Endothelial cell of umbilical vein (primary cell): ENCODE measurements at regions not wholly inside any gene's neighbourhood (a gene's known extent, or its start where the extent isn't known, plus 50 kb on each side); places are given as distances from the start of the nearest gene placed in this dataset.

Experiments
- BruUV-seq: library from RNA; stranded (reverse); fragments of 400-500 nt; replicated peaks from 2 replicates; lab custom pipeline; 2021; lab: Mats Ljungman, UMichigan
- CTCF ChIA-PET: fragments of 300-600, 350-600 bp; sonication (Branson Sonifier 250); formaldehyde crosslinking; loops from one replicate; lab custom pipeline; 2021; ENCODE audit warnings: antibody characterized with exemption, inconsistent platforms; lab: Charles Lee
- POLR2A ChIA-PET: fragments of 300-600, 350-600 bp; sonication (Branson Sonifier 250); formaldehyde crosslinking; loops from one replicate; lab custom pipeline; 2021; ENCODE audit warnings: antibody characterized with exemption, inconsistent platforms; lab: Charles Lee
- DNase-seq: peaks from one replicate; pipeline ENCODE4 v3.0.0-alpha.2; 2011; ENCODE audit warnings: low read depth, low spot score
- FAIRE-seq: peaks from 2 replicates; lab custom pipeline; 2011; peaks lifted over from hg19 to GRCh38; lab: Jason Lieb, UNC
- H2AFZ ChIP-seq: 2 replicates; pipeline ENCODE4 v1.6.0; 2012; ENCODE audit warnings: low read depth, low read length, control low read depth, inconsistent platforms
- H3K27ac ChIP-seq: 2 replicates; pipeline ENCODE4 v1.5.1; 2011; ENCODE audit warnings: low read depth, mild to moderate bottlenecking, control low read depth, low read length, moderate library complexity; ENCODE audit not compliant: insufficient read depth
- H3K27me3 ChIP-seq, 2 experiments: 2 replicates each; pipeline versions ENCODE4 v1.6.0 to v1.6.1; 2011; ENCODE audit warnings: low read length in 2 of 2, mixed read lengths in 1 of 2; ENCODE audit not compliant: control insufficient read depth in 2 of 2, insufficient read depth in 2 of 2
- H3K36me3 ChIP-seq, 2 experiments: 2 replicates in 1 of 2; 3 replicates in 1 of 2; pipeline ENCODE4 v1.5.1; 2011; ENCODE audit warnings: low read length in 2 of 2, mild to moderate bottlenecking in 1 of 2, moderate library complexity in 1 of 2; ENCODE audit not compliant: control insufficient read depth in 2 of 2, insufficient read depth in 2 of 2; ENCODE audit errors: extremely low read depth in 1 of 2
- H3K4me1 ChIP-seq: 3 replicates; pipeline ENCODE4 v1.5.1; 2011; ENCODE audit warnings: mild to moderate bottlenecking, low read length; ENCODE audit not compliant: control insufficient read depth, insufficient read depth; ENCODE audit errors: extremely low read depth
- H3K4me2 ChIP-seq: 2 replicates; pipeline ENCODE4 v1.6.1; 2011; ENCODE audit warnings: low read length, control low read depth, mixed read lengths; ENCODE audit not compliant: insufficient read depth
- H3K4me3 ChIP-seq, 3 experiments: fragments of 200-600 bp in 1 of 3; sonication (generic), shearing (Covaris generic) in 1 of 3; replicated peaks in 1 of 3; 2 replicates each; pipeline ENCODE4 v1.5.1; 2011 to 2016; ENCODE audit warnings: control low read depth in 3 of 3, low read length in 3 of 3, mild to moderate bottlenecking in 2 of 3, inconsistent platforms in 1 of 3, low read depth in 1 of 3, moderate library complexity in 1 of 3; ENCODE audit not compliant: insufficient read depth in 1 of 3
- H3K79me2 ChIP-seq: 2 replicates; pipeline ENCODE4 v1.6.0; 2012; ENCODE audit warnings: low read length, inconsistent platforms; ENCODE audit not compliant: control insufficient read depth, insufficient read depth
- H3K9ac ChIP-seq: replicated peaks from 2 replicates; pipeline ENCODE3; 2011; ENCODE audit warnings: low read length, control low read depth; ENCODE audit not compliant: insufficient read depth; ENCODE audit errors: extremely low read depth
- H3K9me1 ChIP-seq: replicated peaks from 3 replicates; pipeline ENCODE4 v1.6.0; 2011; ENCODE audit warnings: mild to moderate bottlenecking, low read length; ENCODE audit not compliant: control insufficient read depth, insufficient read depth; ENCODE audit errors: extremely low read depth
- H3K9me3 ChIP-seq: replicated peaks from 2 replicates; pipeline ENCODE4 v1.5.1; 2012; ENCODE audit warnings: low read length, inconsistent platforms; ENCODE audit not compliant: control insufficient read depth, insufficient read depth
- H4K20me1 ChIP-seq: replicated peaks from 2 replicates; pipeline ENCODE3; 2011; ENCODE audit warnings: mild to moderate bottlenecking, low read length; ENCODE audit not compliant: control insufficient read depth, insufficient read depth; ENCODE audit errors: extremely low read depth
- CTCF ChIP-seq, 2 donors: IDR thresholded peaks; 1 replicate in 1 of 2; 2 replicates in 1 of 2; pipeline ENCODE4 v1.5.1; 2011; ENCODE audit warnings: low read length in 2 of 2, mild to moderate bottlenecking in 2 of 2, moderate library complexity in 2 of 2, control low read depth in 1 of 2, inconsistent platforms in 1 of 2, low read depth in 1 of 2; ENCODE audit not compliant: insufficient read depth in 1 of 2; ENCODE audit errors: extremely low read depth in 1 of 2
- EZH2 ChIP-seq: IDR thresholded peaks from 2 replicates; pipeline ENCODE4 v1.6.1; 2012; ENCODE audit warnings: borderline replicate concordance, low read depth, mild to moderate bottlenecking, moderate library complexity, low read length, inconsistent platforms; ENCODE audit not compliant: severe bottlenecking
- FOS ChIP-seq: IDR thresholded peaks from 2 replicates; pipeline ENCODE4 v1.6.1; 2011; ENCODE audit warnings: mild to moderate bottlenecking, low read length, moderate library complexity, borderline replicate concordance; ENCODE audit not compliant: insufficient read depth
- GATA2 ChIP-seq: IDR thresholded peaks from 2 replicates; pipeline ENCODE4 v1.7.0; 2011; ENCODE audit warnings: low read depth, mild to moderate bottlenecking, moderate library complexity, mixed read lengths, low read length; ENCODE audit not compliant: insufficient read length, insufficient read depth
- JUN ChIP-seq: IDR thresholded peaks from 2 replicates; pipeline ENCODE4 v1.6.1; 2011; ENCODE audit warnings: borderline replicate concordance, low read depth; ENCODE audit not compliant: insufficient read length, insufficient read depth
- MAX ChIP-seq: IDR thresholded peaks from 2 replicates; pipeline ENCODE4 v1.6.1; 2011; ENCODE audit not compliant: insufficient read depth, insufficient read length
- MYC ChIP-seq: IDR thresholded peaks from one replicate; pipeline ENCODE4 v1.6.1; 2011; ENCODE audit warnings: mild to moderate bottlenecking, low read depth, low read length
- POLR2A ChIP-seq: IDR thresholded peaks from 2 replicates; pipeline ENCODE4 v1.6.1; 2012; ENCODE audit warnings: low read depth, mild to moderate bottlenecking, control low read depth, low read length
- POLR2AphosphoS5 ChIP-seq: IDR thresholded peaks from 2 replicates; pipeline ENCODE4 v1.6.1; 2012; ENCODE audit warnings: low read depth, mild to moderate bottlenecking, control low read depth, low read length, moderate library complexity; ENCODE audit not compliant: insufficient read depth
- dilution Hi-C: fragments of 300-500 bp; cut with MboI; formaldehyde crosslinking; loops from one replicate; pipeline ENCODE4 v1.15.0; 2019; ENCODE audit warnings: low sequenced_read_pairs; ENCODE audit not compliant: extremely low pct_ligation_motif_present
- intact Hi-C: fragments of 100-400 bp; cut with micrococcal nuclease; formaldehyde crosslinking; loops from one replicate; pipeline ENCODE4 v1.10.0; 2022

GRCh38 chr15:72866182-72866581 lies 82.6 kb upstream of the ADPGK start:
- TF ChIP-seq POLR2A (no peak), MAX (no peak), JUN (no peak), EZH2 (no peak), MYC (no peak), FOS (no peak), GATA2 (no peak), POLR2AphosphoS5 (no peak), CTCF (IDR thresholded peaks at IDR 0.05; ENCODE audit: extremely low read depth in 1 of 2, insufficient read depth in 1 of 2, low read depth in 1 of 2, low read length in 2 of 2) (no peak)
- Histone ChIP-seq H3K4me3 (no peak overlapping the region), H3K9me3 (no peaks in the 10 kb centered on the region), H3K27ac (no peak overlapping the region), H3K36me3 (no peaks in the 10 kb centered on the region), H3K4me2 (no peak overlapping the region), H3K9ac (no peak overlapping the region), H3K27me3 (peaks cover 0 to 1% of the 10 kb centered on the region in 2 experiments), H3K79me2 (no peaks in the 10 kb centered on the region), H3K9me1 (no peaks in the 10 kb centered on the region), H3K4me1 (no peaks in the 10 kb centered on the region), H4K20me1 (no peaks in the 10 kb centered on the region), H2AFZ (no peak overlapping the region)
- dilution Hi-C loops, result no loop called here
- intact Hi-C loops, result no loop called here
- BruUV-seq, result no TSS peak
- no peak for DNase-seq
- ChIA-PET CTCF (no interaction called here), POLR2A (no interaction called here)
- no peak for FAIRE-seq
